ENCODE measurements at regions not wholly inside any gene's neighbourhood (a gene's known extent, or its start where the extent isn't known, plus 50 kb on each side); places are given as distances from the start of the nearest gene placed in this dataset.

- WGBS (ENCODE audit: low lambda C conversion rate, missing lambda C conversion rate), result 76% methylated on average over 5 of the region's 5 CpGs
- Histone ChIP-seq H3K36me3 (replicated peaks; ENCODE audit: insufficient read depth, low read depth) (no peaks in the 10 kb centered on the region), H3K9me2 (replicated peaks; ENCODE audit: insufficient read depth) (no peaks in the 10 kb centered on the region), H3K27me3 (no peaks in the 10 kb centered on the region), H3K4me2 (no peak overlapping the region), H2AFZ (no peak overlapping the region), H3K4me3 (no peak overlapping the region), H3K9me3 (ENCODE audit: low read depth) (no peaks in the 10 kb centered on the region), H3K79me2 (no peaks in the 10 kb centered on the region), H4K20me1 (ENCODE audit: insufficient read depth, poor library complexity, severe bottlenecking) (no peaks in the 10 kb centered on the region), H3K4me1 (ENCODE audit: insufficient read depth) (no peaks in the 10 kb centered on the region), H3K27ac (no peak overlapping the region)
- DNase-seq (ENCODE audit: low spot score), result no peak
- no peak for TF ChIP-seq EZH2phosphoT487 (IDR thresholded peaks at IDR 0.05; ENCODE audit: low read depth, severe bottlenecking, unreplicated experiment)
- TF ChIP-seq CTCF (IDR thresholded peaks at IDR 0.05; ENCODE audit: poor library complexity), result no peak
- no peak for TF ChIP-seq EZH2 (IDR thresholded peaks at IDR 0.05; ENCODE audit: borderline replicate concordance)
These were observed 683.7 kb downstream of the PDHA2 start for GRCh38 chr4:96523611-96524010.

- no peaks in the 10 kb centered on the region for H3K9me2 ChIP-seq (replicated peaks; ENCODE audit: insufficient read depth)
- H3K27me3 ChIP-seq, result no peaks in the 10 kb centered on the region
- no peaks in the 10 kb centered on the region for H3K9me3 ChIP-seq (ENCODE audit: low read depth)
- H3K27ac ChIP-seq, result no peak overlapping the region
- H3K36me3 ChIP-seq (replicated peaks; ENCODE audit: insufficient read depth, low read depth), result no peaks in the 10 kb centered on the region
- no peaks in the 10 kb centered on the region for H3K79me2 ChIP-seq
- H2AFZ ChIP-seq, result no peak overlapping the region
- no peak overlapping the region for H3K4me3 ChIP-seq
- H3K4me1 ChIP-seq (ENCODE audit: insufficient read depth), result no peaks in the 10 kb centered on the region
- DNase-seq (ENCODE audit: low spot score), result no peak
- TF ChIP-seq CTCF (IDR thresholded peaks at IDR 0.05; ENCODE audit: poor library complexity) (no peak), EZH2phosphoT487 (IDR thresholded peaks at IDR 0.05; ENCODE audit: low read depth, severe bottlenecking, unreplicated experiment) (no peak), EZH2 (IDR thresholded peaks at IDR 0.05; ENCODE audit: borderline replicate concordance) (no peak)
- WGBS (ENCODE audit: low lambda C conversion rate, missing lambda C conversion rate), result 56% methylated on average over 12 of the region's 12 CpGs
- H4K20me1 ChIP-seq (ENCODE audit: insufficient read depth, poor library complexity, severe bottlenecking), result no peaks in the 10 kb centered on the region
- H3K4me2 ChIP-seq, result no peak overlapping the region
These were observed 684.5 kb downstream of the PDHA2 start for GRCh38 chr4:96524311-96524875.

DNA sequence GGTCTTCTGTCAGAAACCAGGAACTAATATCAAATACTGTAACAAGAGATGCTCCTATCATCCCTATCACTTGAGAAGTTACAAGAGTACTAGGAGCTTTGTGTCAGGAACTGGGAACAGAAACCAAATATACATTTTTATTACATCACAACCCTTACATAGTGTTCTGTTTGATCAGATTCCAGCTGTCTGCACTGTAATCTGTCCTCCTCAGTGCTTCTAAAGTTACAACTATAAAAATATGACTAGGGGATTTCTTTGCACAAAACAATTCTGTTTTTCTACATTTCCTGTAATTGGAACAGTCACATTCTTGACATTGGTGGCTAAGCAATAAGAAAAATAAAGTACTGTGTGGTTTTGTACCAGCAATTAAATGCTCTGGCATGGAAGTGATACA lies 686.0 kb downstream of the PDHA2 start:
- TF ChIP-seq CTCF (IDR thresholded peaks at IDR 0.05; ENCODE audit: poor library complexity) (no peak), EZH2phosphoT487 (IDR thresholded peaks at IDR 0.05; ENCODE audit: low read depth, severe bottlenecking, unreplicated experiment) (no peak), EZH2 (IDR thresholded peaks at IDR 0.05; ENCODE audit: borderline replicate concordance) (no peak)
- no peak for DNase-seq (ENCODE audit: low spot score)
- no peaks in the 10 kb centered on the region for H3K4me1 ChIP-seq (ENCODE audit: insufficient read depth)
- no peak overlapping the region for H2AFZ ChIP-seq
- H4K20me1 ChIP-seq (ENCODE audit: insufficient read depth, poor library complexity, severe bottlenecking), result no peaks in the 10 kb centered on the region
- no peaks in the 10 kb centered on the region for H3K27me3 ChIP-seq
- no peak overlapping the region for H3K4me3 ChIP-seq
- no peaks in the 10 kb centered on the region for H3K36me3 ChIP-seq (replicated peaks; ENCODE audit: insufficient read depth, low read depth)
- no peak overlapping the region for H3K4me2 ChIP-seq
- no peaks in the 10 kb centered on the region for H3K9me3 ChIP-seq (ENCODE audit: low read depth)
- H3K79me2 ChIP-seq, result no peaks in the 10 kb centered on the region
- H3K27ac ChIP-seq, result no peak overlapping the region
- no peaks in the 10 kb centered on the region for H3K9me2 ChIP-seq (replicated peaks; ENCODE audit: insufficient read depth)

- no peaks in the 10 kb centered on the region for H3K27me3 ChIP-seq
- TF ChIP-seq EZH2 (IDR thresholded peaks at IDR 0.05; ENCODE audit: borderline replicate concordance), result no peak
- TF ChIP-seq EZH2phosphoT487 (IDR thresholded peaks at IDR 0.05; ENCODE audit: low read depth, severe bottlenecking, unreplicated experiment), result no peak
- TF ChIP-seq CTCF (IDR thresholded peaks at IDR 0.05; ENCODE audit: poor library complexity), result no peak
- H3K9me3 ChIP-seq (ENCODE audit: low read depth), result no peaks in the 10 kb centered on the region
- H3K27ac ChIP-seq, result no peak overlapping the region
- no peak for DNase-seq (ENCODE audit: low spot score)
- H3K4me3 ChIP-seq, result no peak overlapping the region
- H3K9me2 ChIP-seq (replicated peaks; ENCODE audit: insufficient read depth), result no peaks in the 10 kb centered on the region
- no peak overlapping the region for H3K4me2 ChIP-seq
- no peaks in the 10 kb centered on the region for H3K79me2 ChIP-seq
- no peaks in the 10 kb centered on the region for H3K4me1 ChIP-seq (ENCODE audit: insufficient read depth)
- H3K36me3 ChIP-seq (replicated peaks; ENCODE audit: insufficient read depth, low read depth), result no peaks in the 10 kb centered on the region
- no peak overlapping the region for H2AFZ ChIP-seq
- H4K20me1 ChIP-seq (ENCODE audit: insufficient read depth, poor library complexity, severe bottlenecking), result no peaks in the 10 kb centered on the region
- 96% methylated on average over 1 of the region's 1 CpG for WGBS (ENCODE audit: low lambda C conversion rate, missing lambda C conversion rate)
These were observed 686.7 kb downstream of the PDHA2 start for GRCh38 chr4:96526625-96527024.
